HG02623 (cell line): ENCODE measurements at regions not wholly inside any gene's neighbourhood (a gene's known extent, or its start where the extent isn't known, plus 50 kb on each side); places are given as distances from the start of the nearest gene placed in this dataset.

Source experiments
- ATAC-seq: cut with Tn5 transposase; IDR thresholded peaks from one replicate; pipeline ENCODE4 v1.9.1; 2021; ENCODE audit warnings: moderate library complexity; ENCODE audit not compliant: unreplicated experiment

DNA sequence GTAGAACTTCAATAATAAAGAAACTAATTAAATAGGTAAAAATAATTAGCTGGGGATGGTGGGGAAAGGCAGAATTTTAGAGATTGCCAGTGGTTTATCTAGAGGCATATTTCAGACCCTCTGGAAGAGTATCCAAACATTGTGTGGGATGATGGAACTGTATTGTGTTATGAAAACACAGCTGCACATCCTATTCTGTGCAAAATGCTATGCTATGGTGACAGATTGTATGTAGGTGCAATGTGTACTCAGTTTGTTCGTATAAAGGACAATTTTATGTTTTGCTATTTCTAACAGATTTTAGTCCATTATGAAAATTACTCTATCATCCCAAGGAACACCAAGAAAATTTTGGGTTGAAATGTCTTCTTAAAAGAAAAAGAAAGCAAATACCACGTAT is 1054.7 kb downstream of the PDHA2 start:
- no peak for ATAC-seq

GRCh38 chr4:96895826-96896225 is 1055.9 kb downstream of the PDHA2 start:
- ATAC-seq: no peak

GRCh38 chr4:96912716-96913115 is 1072.8 kb downstream of the PDHA2 start:
- no peak for ATAC-seq

DNA sequence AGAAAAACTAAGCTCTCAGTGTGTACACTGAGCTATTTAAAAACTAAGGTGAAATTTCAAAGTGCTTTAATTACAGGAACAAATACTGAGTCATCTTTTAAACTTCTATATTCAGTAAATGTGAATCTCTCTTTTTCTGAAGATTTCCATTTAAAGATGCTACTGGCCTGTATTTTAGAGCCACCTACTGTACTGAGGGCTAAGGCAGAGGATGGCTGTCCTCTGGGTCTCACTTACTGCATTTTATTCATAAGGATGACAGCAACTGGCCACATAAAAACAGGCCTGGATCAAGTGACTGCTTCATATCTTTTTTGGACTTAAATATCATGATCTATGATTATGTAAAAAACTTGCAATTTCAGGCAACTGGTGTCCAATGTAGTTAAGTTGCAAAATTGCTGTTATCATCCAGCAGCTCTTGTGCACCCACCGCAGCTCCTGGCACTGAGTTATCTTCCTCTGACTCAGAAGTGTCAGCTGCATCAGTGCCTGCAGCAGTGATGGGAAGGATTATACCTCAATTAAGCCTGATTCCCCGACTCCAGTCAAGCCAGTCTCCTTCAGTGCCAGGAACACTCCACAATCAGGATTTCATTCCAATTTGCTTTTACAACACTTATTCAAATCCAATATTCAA is 1073.7 kb downstream of the PDHA2 start:
- ATAC-seq: no peak

GRCh38 chr4:96916711-96917110 is 1076.8 kb downstream of the PDHA2 start:
- no peak for ATAC-seq

- ATAC-seq: no peak
Observed at GRCh38 chr4:96936886-96937285, 1097.0 kb downstream of the PDHA2 start.

DNA sequence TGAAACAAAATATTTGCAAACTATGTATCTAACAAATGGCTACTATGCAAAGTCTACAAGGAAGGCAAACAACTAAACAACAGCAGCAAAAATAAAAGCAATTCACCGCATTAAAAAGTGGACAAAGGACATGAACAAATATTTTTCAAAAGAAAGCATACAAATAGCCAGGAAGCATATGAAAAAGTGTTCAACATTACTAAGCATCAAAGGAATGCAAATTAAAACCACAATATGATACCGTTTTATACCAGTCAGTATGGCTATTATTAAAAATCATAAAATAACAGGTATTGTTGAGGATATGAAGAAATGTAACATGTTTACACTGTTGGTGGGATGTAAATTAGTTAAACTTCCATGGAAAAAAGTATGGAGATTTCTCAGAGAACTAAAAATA is 1106.7 kb downstream of the PDHA2 start:
- ATAC-seq: no peak

- ATAC-seq: no peak
Observed at GRCh38 chr4:96952610-96953009, 1112.7 kb downstream of the PDHA2 start.

GRCh38 chr4:96955226-96955625 is 1115.3 kb downstream of the PDHA2 start:
- no peak for ATAC-seq

DNA sequence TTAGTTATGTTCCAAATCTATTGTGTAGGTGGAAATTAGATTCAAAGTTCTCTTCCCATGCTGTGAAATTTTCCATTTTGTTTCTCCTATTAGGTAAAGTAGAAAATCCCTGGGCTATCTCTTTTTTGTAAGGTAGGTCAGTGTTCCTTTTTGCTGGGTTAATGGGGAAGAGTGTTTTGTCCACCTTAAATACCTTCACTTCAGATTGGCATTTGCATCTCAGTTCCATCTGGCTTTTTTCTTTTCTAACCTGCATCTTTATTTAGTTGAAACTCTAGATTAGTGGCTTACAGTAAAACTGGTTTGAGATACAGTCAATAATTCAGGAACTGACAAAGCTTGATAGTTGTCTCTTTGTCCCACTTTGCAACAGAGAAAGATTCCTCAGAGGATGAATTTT is 1115.8 kb downstream of the PDHA2 start:
- ATAC-seq: no peak

GRCh38 chr4:96969455-96969854 is 1129.6 kb downstream of the PDHA2 start:
- ATAC-seq: no peak

DNA sequence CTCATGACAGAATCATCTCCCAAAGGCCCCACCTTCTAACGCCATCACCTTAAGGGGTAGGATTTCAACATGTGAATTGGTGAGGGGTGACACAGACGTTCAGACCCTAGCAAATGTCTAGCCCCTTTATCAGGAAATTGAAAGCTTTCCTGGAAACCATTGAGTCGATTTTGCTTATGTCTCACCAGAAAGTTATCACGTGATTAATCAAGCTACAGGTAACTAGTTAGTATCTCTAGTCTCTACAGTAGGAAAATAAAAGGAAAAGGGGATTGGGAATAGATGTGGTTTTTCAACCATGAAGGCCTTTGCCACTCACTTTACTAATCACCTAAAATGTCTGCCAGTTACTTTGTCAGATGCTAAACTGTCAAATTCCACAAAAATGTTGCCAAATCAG is 1133.0 kb downstream of the PDHA2 start:
- no peak for ATAC-seq

GRCh38 chr4:96974295-96974694 is 1134.4 kb downstream of the PDHA2 start:
- no peak for ATAC-seq

GRCh38 chr4:96983830-96984229 is 1143.9 kb downstream of the PDHA2 start:
- ATAC-seq: no peak

GRCh38 chr4:96986816-96987215 is 1146.9 kb downstream of the PDHA2 start:
- ATAC-seq: no peak

DNA sequence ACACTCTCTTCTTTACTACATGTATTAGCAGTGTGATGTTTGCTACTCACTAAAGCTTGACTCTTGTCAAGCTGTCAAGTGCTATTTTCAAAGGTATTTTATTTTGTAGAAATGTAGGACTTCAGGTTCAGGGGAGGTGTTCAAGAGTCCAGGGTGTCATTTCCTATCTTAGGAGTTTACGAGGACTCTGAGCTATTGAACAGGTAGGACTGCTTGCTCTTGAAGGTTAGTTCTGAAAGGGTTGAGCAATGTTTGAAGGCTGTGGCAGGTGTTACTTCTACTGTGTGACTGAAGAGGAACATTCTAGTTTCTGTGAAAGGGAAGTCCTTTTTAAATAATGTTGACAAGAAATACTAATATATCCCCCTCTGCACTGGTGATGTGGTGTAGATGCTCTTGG is 1151.2 kb downstream of the PDHA2 start:
- no peak for ATAC-seq

DNA sequence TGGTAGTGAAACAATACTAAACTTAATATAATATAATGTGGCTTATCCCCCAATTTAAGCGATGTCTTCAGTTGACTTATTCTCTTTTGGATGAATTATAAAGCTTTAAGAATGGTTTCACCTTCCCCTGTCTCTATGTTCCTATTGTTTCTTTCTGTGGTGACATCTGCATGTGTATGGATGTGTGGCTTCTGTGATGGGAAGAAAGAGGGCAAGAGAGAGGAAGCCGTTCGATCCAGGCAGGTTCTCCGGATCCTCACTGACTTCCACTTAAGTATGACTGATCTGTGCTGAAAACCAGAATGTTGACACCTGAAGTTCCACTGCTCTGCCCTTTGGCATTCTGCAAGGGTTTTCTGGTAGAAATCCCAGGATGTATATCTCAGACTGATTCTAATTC is 1150.8 kb downstream of the STPG2 start:
- ATAC-seq: no peak

DNA sequence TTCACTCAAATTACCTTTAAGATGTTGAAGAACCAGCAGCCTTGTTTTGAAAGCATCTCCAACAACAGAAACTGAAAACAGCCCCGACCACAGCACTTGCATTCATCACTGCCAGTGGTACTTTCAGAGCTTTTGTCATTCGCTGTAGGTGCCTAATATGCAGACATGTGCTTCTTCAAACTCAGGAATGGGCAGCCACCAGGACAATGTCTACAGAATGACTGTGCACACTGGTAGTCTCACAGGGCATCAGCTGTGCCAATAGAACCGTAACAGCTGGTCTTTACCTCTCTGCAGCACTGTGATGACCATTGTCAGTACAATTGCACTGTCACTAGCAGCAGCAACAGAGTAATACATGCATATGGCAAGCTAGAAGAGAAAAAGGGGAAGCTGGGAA is 1149.7 kb downstream of the STPG2 start:
- ATAC-seq: no peak

GRCh38 chr4:97003715-97004114 is 1139.6 kb downstream of the STPG2 start:
- no peak for ATAC-seq

DNA sequence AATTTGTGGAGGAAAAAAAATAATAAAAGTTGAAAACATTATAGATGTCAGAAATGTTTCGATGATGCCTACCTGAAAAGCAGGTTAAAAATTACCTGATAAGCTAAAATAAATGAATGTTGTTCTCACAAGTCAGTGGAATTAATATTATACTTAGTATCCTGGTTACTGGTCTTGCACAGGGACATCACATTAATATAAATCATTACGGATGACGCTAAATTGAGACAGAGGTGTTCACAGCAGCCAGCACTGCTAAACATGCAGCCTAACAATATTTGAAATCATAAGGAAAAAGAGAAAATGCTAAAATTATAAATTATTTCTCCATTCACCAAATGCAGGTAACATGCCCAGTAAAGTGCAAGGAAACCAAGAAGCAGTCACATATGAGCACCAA is 1130.0 kb downstream of the STPG2 start:
- no peak for ATAC-seq

- ATAC-seq: no peak
Observed at GRCh38 chr4:97013711-97014110, 1129.6 kb downstream of the STPG2 start.

- ATAC-seq: no peak
Observed at GRCh38 chr4:97015301-97015700, 1128.0 kb downstream of the STPG2 start.

- no peak for ATAC-seq
Observed at GRCh38 chr4:97016186-97016907, 1126.9 kb downstream of the STPG2 start.
